HCT116 (cell line): ENCODE measurements at regions not wholly inside any gene's neighbourhood (a gene's known extent, or its start where the extent isn't known, plus 50 kb on each side); places are given as distances from the start of the nearest gene placed in this dataset.

Source experiments
- EZH2phosphoT487 ChIP-seq: fragments of 200-600 bp; IDR thresholded peaks from 2 replicates; pipeline ENCODE4 v1.6.1; 2018; ENCODE audit warnings: antibody characterized with exemption, borderline replicate concordance
- TF ChIP-seq, protein P1 (sequence below), 3 experiments: fragments of 200-600 bp in 1 of 3; sonication (generic) in 1 of 3; IDR thresholded peaks in 2 of 3; conservative IDR thresholded peaks in 1 of 3; 2 replicates each; pipeline ENCODE4 v1.5.1; 2012 to 2017; ENCODE audit warnings: low read depth in 2 of 3, low read length in 2 of 3, antibody characterized with exemption in 1 of 3, borderline replicate concordance in 1 of 3, control low read depth in 1 of 3, mild to moderate bottlenecking in 1 of 3, mixed read lengths in 1 of 3, mixed run types in 1 of 3, moderate library complexity in 1 of 3; ENCODE audit not compliant: insufficient read depth in 1 of 3
- TF ChIP-seq, protein P2 (sequence below): IDR thresholded peaks from 2 replicates; pipeline ENCODE4 v1.6.1; 2012

DNA sequence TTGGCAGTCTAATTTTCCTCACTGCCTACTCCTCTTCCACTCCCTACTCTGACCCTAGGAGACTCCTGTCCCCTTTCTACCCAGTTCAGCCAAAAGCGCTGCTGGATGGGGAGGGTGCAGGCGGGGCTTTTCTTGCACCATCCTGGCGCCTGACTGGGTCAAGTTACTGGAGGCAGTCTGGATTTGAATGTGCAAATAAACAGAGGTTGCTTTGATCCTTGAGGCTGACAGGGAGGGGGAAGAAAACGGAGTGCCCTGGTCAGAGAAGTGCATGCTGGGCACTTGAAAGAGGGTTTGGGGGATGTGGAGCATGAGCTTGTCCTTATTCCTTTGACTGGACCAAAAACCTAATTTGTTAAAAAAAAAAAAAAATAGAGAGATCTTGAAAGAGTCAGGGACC is 76.8 kb upstream of the SOX13 start:
- TF ChIP-seq, protein P1, sequence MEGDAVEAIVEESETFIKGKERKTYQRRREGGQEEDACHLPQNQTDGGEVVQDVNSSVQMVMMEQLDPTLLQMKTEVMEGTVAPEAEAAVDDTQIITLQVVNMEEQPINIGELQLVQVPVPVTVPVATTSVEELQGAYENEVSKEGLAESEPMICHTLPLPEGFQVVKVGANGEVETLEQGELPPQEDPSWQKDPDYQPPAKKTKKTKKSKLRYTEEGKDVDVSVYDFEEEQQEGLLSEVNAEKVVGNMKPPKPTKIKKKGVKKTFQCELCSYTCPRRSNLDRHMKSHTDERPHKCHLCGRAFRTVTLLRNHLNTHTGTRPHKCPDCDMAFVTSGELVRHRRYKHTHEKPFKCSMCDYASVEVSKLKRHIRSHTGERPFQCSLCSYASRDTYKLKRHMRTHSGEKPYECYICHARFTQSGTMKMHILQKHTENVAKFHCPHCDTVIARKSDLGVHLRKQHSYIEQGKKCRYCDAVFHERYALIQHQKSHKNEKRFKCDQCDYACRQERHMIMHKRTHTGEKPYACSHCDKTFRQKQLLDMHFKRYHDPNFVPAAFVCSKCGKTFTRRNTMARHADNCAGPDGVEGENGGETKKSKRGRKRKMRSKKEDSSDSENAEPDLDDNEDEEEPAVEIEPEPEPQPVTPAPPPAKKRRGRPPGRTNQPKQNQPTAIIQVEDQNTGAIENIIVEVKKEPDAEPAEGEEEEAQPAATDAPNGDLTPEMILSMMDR (IDR thresholded peaks at IDR 0.05 in 2 of 3, conservative IDR thresholded peaks at IDR 0.05 in 1 of 3; ENCODE audit: borderline replicate concordance in 1 of 3, insufficient read depth in 1 of 3, low read depth in 2 of 3, low read length in 2 of 3): no peak
- no peak for TF ChIP-seq EZH2phosphoT487
- TF ChIP-seq, protein P2, sequence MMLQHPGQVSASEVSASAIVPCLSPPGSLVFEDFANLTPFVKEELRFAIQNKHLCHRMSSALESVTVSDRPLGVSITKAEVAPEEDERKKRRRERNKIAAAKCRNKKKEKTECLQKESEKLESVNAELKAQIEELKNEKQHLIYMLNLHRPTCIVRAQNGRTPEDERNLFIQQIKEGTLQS: no peak
